Dermis microvascular lymphatic vessel endothelial cell (primary cell): ENCODE measurements at regions not wholly inside any gene's neighbourhood (a gene's known extent, or its start where the extent isn't known, plus 50 kb on each side); places are given as distances from the start of the nearest gene placed in this dataset.
"Not testable (repeated sequence)": the region's sequence is repeated elsewhere in the genome, so short reads cannot be mapped to it uniquely, and the experiment has no call there.

Experiments
- DNase-seq, 2 donors: peaks; one replicate each; pipeline versions ENCODE4 v3.0.0 to v3.0.0-alpha.2; 2010; ENCODE audit warnings: low read depth in 2 of 2

- not testable (repeated sequence) for DNase-seq
These were observed 225.7 kb upstream of the MDGA2 start for GRCh38 chr14:47901141-47901540.

GRCh38 chr14:47899685-47900084, 224.3 kb upstream of the MDGA2 start:
- DNase-seq, result no peak

- no peak for DNase-seq
These were observed 198.9 kb upstream of the MDGA2 start for GRCh38 chr14:47874350-47874749.

GRCh38 chr14:47872588-47872987, 197.2 kb upstream of the MDGA2 start:
- DNase-seq, result no peak

- DNase-seq, result no peak
These were observed 188.0 kb upstream of the MDGA2 start for GRCh38 chr14:47863441-47863840.

GRCh38 chr14:47857646-47858045, 182.2 kb upstream of the MDGA2 start:
- no peak for DNase-seq

GRCh38 chr14:47852278-47852677, 176.9 kb upstream of the MDGA2 start:
- DNase-seq, result no peak

GRCh38 chr14:47846008-47846407, 170.6 kb upstream of the MDGA2 start:
- no peak for DNase-seq

GRCh38 chr14:47843236-47843635, 167.8 kb upstream of the MDGA2 start:
- DNase-seq, result no peak

GRCh38 chr14:47833011-47833410, 157.6 kb upstream of the MDGA2 start:
- DNase-seq, result no peak

- DNase-seq, result no peak
These were observed 151.4 kb upstream of the MDGA2 start for GRCh38 chr14:47826809-47827208.

GRCh38 chr14:47822326-47822725, 146.9 kb upstream of the MDGA2 start:
- DNase-seq, result no peak

GRCh38 chr14:47821135-47821534, 145.7 kb upstream of the MDGA2 start:
- DNase-seq, result no peak

- DNase-seq, result no peak
These were observed 115.1 kb upstream of the MDGA2 start for GRCh38 chr14:47790477-47790876.

GRCh38 chr14:47785058-47785457, 109.7 kb upstream of the MDGA2 start:
- DNase-seq, result no peak

GRCh38 chr14:47778631-47779030, 103.2 kb upstream of the MDGA2 start:
- DNase-seq, result no peak

GRCh38 chr14:47772652-47773051, 97.2 kb upstream of the MDGA2 start:
- no peak for DNase-seq

GRCh38 chr14:47763188-47763854, 87.9 kb upstream of the MDGA2 start:
- no peak for DNase-seq

- no peak for DNase-seq
These were observed 71.6 kb upstream of the MDGA2 start for GRCh38 chr14:47746986-47747385.

GRCh38 chr14:47744155-47744554, 68.8 kb upstream of the MDGA2 start:
- no peak for DNase-seq

GRCh38 chr14:47739541-47739940, 64.1 kb upstream of the MDGA2 start:
- no peak for DNase-seq

GRCh38 chr14:47730296-47730695, 54.9 kb upstream of the MDGA2 start:
- no peak for DNase-seq
